T1000 (cell line): ENCODE measurements at regions not wholly inside any gene's neighbourhood (a gene's known extent, or its start where the extent isn't known, plus 50 kb on each side); places are given as distances from the start of the nearest gene placed in this dataset.

Source experiments
- DNase-seq: peaks from one replicate; lab custom pipeline; 2025; ENCODE audit warnings: mixed read lengths; lab: John Stamatoyannopoulos, UW

GRCh38 chr21:28356422-28356821, 636.3 kb downstream of the LTN1 start:
- no peak for DNase-seq

- DNase-seq, result no peak
These were observed 646.7 kb downstream of the LTN1 start for GRCh38 chr21:28345934-28346333.

- DNase-seq, result no peak
These were observed 647.7 kb downstream of the LTN1 start for GRCh38 chr21:28344985-28345384.

GRCh38 chr21:28342212-28342810, 650.4 kb downstream of the LTN1 start:
- no peak for DNase-seq

GRCh38 chr21:28339403-28339802, 653.3 kb downstream of the LTN1 start:
- no peak for DNase-seq

GRCh38 chr21:28338701-28339305, 653.9 kb downstream of the LTN1 start:
- no peak for DNase-seq

- no peak for DNase-seq
These were observed 655.4 kb downstream of the LTN1 start for GRCh38 chr21:28337315-28337714.

GRCh38 chr21:28336314-28336713, 656.4 kb downstream of the LTN1 start:
- DNase-seq, result peak; percentile 29

- no peak for DNase-seq
These were observed 658.3 kb downstream of the LTN1 start for GRCh38 chr21:28334407-28334806.

GRCh38 chr21:28333578-28334075, 659.0 kb downstream of the LTN1 start:
- no peak for DNase-seq

GRCh38 chr21:28332796-28333195, 659.9 kb downstream of the LTN1 start:
- no peak for DNase-seq

GRCh38 chr21:28325618-28326017, 667.1 kb downstream of the LTN1 start:
- DNase-seq, result no peak

- DNase-seq, result no peak
These were observed 668.0 kb downstream of the LTN1 start for GRCh38 chr21:28324690-28325089.

GRCh38 chr21:28317177-28317950, 675.3 kb downstream of the LTN1 start:
- DNase-seq, result no peak

GRCh38 chr21:28311411-28312190, 681.1 kb downstream of the LTN1 start:
- DNase-seq, result no peak

GRCh38 chr21:28310711-28311110, 682.0 kb downstream of the LTN1 start:
- no peak for DNase-seq

- no peak for DNase-seq
These were observed 682.4 kb downstream of the LTN1 start for GRCh38 chr21:28310171-28310685.

- no peak for DNase-seq
These were observed 683.1 kb downstream of the LTN1 start for GRCh38 chr21:28309596-28309995.

- no peak for DNase-seq
These were observed 684.2 kb downstream of the LTN1 start for GRCh38 chr21:28308516-28308915.

- no peak for DNase-seq
These were observed 692.7 kb downstream of the LTN1 start for GRCh38 chr21:28299946-28300345.

- no peak for DNase-seq
These were observed 694.4 kb downstream of the LTN1 start for GRCh38 chr21:28298251-28298672.

GRCh38 chr21:28294051-28294450, 698.6 kb downstream of the LTN1 start:
- DNase-seq, result no peak
